Activated CD8-positive, alpha-beta memory T cell treated with anti-CD3 and anti-CD28 coated beads, Interleukin-2, amount 10 ng/mL, durations not matched to agents 7 days and 5 days (primary cell): ENCODE measurements at regions not wholly inside any gene's neighbourhood (a gene's known extent, or its start where the extent isn't known, plus 50 kb on each side); places are given as distances from the start of the nearest gene placed in this dataset.

Source experiments
- ATAC-seq: fragments of 150-1000 bp; cut with Tn5 transposase; one replicate; pipeline ENCODE4 v1.10.0; 2021; ENCODE audit warnings: moderate library complexity
- CTCF ChIA-PET: fragments of 350-600 bp; sonication (Branson Sonifier 250); formaldehyde crosslinking; loops from one replicate; lab custom pipeline; 2021; ENCODE audit warnings: antibody characterized with exemption; lab: Charles Lee
- DNase-seq: peaks from one replicate; pipeline ENCODE4 v3.0.0-alpha.2; 2020
- H3K27ac Mint-ChIP-seq: one replicate; pipeline ENCODE4 v1.8.0; 2021; ENCODE audit warnings: mild to moderate bottlenecking, mixed read lengths
- H3K27me3 Mint-ChIP-seq: one replicate; pipeline ENCODE4 v1.8.0; 2021; ENCODE audit warnings: mixed read lengths
- H3K36me3 Mint-ChIP-seq: one replicate; pipeline ENCODE4 v1.8.0; 2021; ENCODE audit warnings: mild to moderate bottlenecking, mixed read lengths
- H3K4me1 Mint-ChIP-seq: one replicate; pipeline ENCODE4 v1.8.0; 2021; ENCODE audit warnings: mixed read lengths
- H3K4me3 Mint-ChIP-seq: one replicate; pipeline ENCODE4 v1.8.0; 2021; ENCODE audit warnings: mild to moderate bottlenecking, moderate library complexity, mixed read lengths
- H3K9me3 Mint-ChIP-seq: one replicate; pipeline ENCODE4 v1.8.0; 2022; ENCODE audit warnings: low read depth, mixed read lengths

GRCh38 chr2:144333143-144333555 is 186.8 kb downstream of the ZEB2 start:
- H3K4me3 Mint-ChIP-seq = peak overlapping the region; percentile 90
- H3K4me1 Mint-ChIP-seq = peaks cover 31% of the 10 kb centered on the region
- H3K27ac Mint-ChIP-seq = peak overlapping the region; percentile 93
- CTCF ChIA-PET = no interaction called here
- no peak for DNase-seq
- peaks cover 16% of the 10 kb centered on the region for H3K36me3 Mint-ChIP-seq
- H3K9me3 Mint-ChIP-seq = peaks cover 2% of the 10 kb centered on the region
- H3K27me3 Mint-ChIP-seq = no peaks in the 10 kb centered on the region
- ATAC-seq = no peak

DNA sequence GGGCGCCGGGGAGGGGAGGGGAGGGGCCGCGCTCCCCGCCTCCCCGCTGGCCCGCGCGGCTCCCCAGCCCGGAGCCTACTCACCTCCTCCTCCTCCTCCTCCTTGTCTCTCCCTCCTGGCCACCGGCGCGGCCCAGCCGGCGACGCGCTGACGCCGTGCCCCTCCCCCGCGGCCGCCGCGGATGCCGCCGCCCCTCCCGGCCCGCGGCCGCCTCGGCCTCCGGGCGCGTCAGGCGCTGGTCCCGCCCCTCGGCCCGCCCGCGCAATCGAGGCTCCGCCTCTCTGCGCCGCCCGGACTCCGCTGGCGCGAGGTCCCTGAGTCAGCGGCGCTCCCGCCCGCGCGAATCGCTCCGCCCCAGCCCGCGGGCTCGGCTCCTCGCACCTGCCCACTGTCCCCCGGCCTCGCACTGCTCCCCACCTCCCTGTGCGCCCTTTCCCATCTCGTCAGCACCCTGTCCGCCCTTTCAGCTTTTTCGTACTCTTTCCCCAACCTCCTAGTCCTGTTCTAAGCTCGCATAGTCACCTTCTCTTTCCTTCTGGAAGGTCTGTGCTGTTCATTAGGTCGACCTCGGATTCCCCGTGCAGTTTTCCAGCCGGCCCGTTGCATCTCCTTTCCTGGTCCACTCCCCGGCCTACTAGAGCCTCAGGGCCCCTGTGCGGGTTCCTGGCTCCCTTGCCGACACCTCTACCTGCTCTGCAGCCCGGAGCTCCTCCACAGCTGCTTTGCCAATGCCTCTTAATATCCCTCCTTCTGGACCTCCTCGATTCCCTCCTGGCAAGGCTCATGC is 187.4 kb downstream of the ZEB2 start:
- H3K4me3 Mint-ChIP-seq = peak overlapping the region; percentile 90
- peak; percentile 86 for ATAC-seq
- H3K27me3 Mint-ChIP-seq = no peaks in the 10 kb centered on the region
- peaks cover 18% of the 10 kb centered on the region for H3K36me3 Mint-ChIP-seq
- peak overlapping the region; percentile 93 for H3K27ac Mint-ChIP-seq
- peaks cover 34% of the 10 kb centered on the region for H3K4me1 Mint-ChIP-seq
- CTCF ChIA-PET = interaction anchor here (0.6 to 1.7 kb wide), 2 partner anchors 94 to 98 kb away, joined by 3 to 7 read pairs; no protein-coding TSS in a partner anchor
- peak; percentile 91 for DNase-seq
- H3K9me3 Mint-ChIP-seq = peaks cover 2% of the 10 kb centered on the region

DNA sequence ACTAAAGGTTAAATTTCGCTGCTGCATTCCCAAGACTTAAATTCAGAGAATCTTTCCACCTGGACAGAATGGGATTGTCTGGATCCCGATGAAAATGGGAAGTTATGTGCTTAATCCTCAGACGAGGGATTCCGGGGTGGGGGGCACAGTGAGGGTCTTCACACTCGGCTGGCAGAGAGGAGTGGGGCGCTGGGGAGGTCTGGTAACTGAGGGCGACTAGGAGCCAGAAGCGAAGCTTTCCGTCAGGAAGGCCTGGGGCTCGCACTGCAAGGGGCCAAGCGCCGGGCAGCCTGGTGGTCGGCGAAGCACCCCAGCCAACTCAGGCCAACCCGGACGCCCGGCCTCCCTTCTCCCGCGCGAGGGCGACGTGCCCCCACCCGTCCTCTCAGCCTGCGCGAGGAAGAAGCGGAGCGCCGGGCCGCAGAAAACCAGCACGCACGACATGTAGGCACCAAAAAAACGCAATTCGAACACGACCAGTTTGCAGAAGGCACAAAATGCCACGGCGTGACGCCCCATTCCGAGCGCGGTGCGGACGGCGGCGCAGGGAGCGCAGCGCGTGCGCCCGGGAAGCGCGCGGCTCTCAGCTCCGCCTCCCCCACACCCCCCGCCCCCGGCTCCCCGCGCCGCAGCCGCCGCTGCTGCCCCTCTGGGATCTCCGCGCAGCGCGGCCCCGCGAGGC is 188.1 kb downstream of the ZEB2 start:
- Mint-ChIP-seq H3K4me3 (peak overlapping the region; percentile 90), H3K27ac (peak overlapping the region; percentile 93), H3K9me3 (peaks cover 2% of the 10 kb centered on the region), H3K36me3 (peaks cover 24% of the 10 kb centered on the region), H3K27me3 (no peaks in the 10 kb centered on the region), H3K4me1 (peaks cover 41% of the 10 kb centered on the region)
- ATAC-seq (no peak), DNase-seq (peak; percentile 85)
- CTCF ChIA-PET = interaction anchor here (0.6 to 1.7 kb wide), 5 partner anchors 19 to 188 kb away, joined by 3 to 7 read pairs (median 6); partner anchors contain the start of gene ZEB2

- Mint-ChIP-seq H3K9me3 (no peaks in the 10 kb centered on the region), H3K27me3 (no peaks in the 10 kb centered on the region), H3K27ac (peak overlapping the region; percentile 93), H3K36me3 (peaks cover 26% of the 10 kb centered on the region), H3K4me1 (peaks cover 48% of the 10 kb centered on the region), H3K4me3 (peak overlapping the region; percentile 90)
- ATAC-seq = no peak
- no peak for DNase-seq
- CTCF ChIA-PET = interaction anchor here (0.7 to 1.7 kb wide), 5 partner anchors 20 to 189 kb away, joined by 3 to 7 read pairs (median 6); partner anchors contain the start of gene ZEB2
Measured at GRCh38 chr2:144330951-144331673, 188.8 kb downstream of the ZEB2 start.

GRCh38 chr2:144329472-144329871 is 190.4 kb downstream of the ZEB2 start:
- no peaks in the 10 kb centered on the region for H3K27me3 Mint-ChIP-seq
- CTCF ChIA-PET = interaction anchor here (1.1 to 1.4 kb wide), 2 partner anchors 144 to 189 kb away, joined by 3 to 4 read pairs; no protein-coding TSS in a partner anchor
- peaks cover 63% of the 10 kb centered on the region for H3K4me1 Mint-ChIP-seq
- no peak for DNase-seq
- peak overlapping the region; percentile 93 for H3K27ac Mint-ChIP-seq
- no peak for ATAC-seq
- no peaks in the 10 kb centered on the region for H3K9me3 Mint-ChIP-seq
- H3K36me3 Mint-ChIP-seq = peaks cover 30% of the 10 kb centered on the region
- H3K4me3 Mint-ChIP-seq = peak overlapping the region; percentile 90

GRCh38 chr2:144328938-144329337 is 191.0 kb downstream of the ZEB2 start:
- Mint-ChIP-seq H3K27me3 (no peaks in the 10 kb centered on the region), H3K9me3 (no peaks in the 10 kb centered on the region), H3K4me3 (peak overlapping the region; percentile 63), H3K4me1 (peaks cover 67% of the 10 kb centered on the region), H3K27ac (peak overlapping the region; percentile 87), H3K36me3 (peaks cover 33% of the 10 kb centered on the region)
- no peak for ATAC-seq
- CTCF ChIA-PET = interaction anchor here (1.1 to 1.4 kb wide), 2 partner anchors 144 to 190 kb away, joined by 3 to 4 read pairs; no protein-coding TSS in a partner anchor
- peak; percentile 68 for DNase-seq

- H3K27me3 Mint-ChIP-seq = no peaks in the 10 kb centered on the region
- peak overlapping the region; percentile 3 for H3K4me3 Mint-ChIP-seq
- H3K9me3 Mint-ChIP-seq = no peaks in the 10 kb centered on the region
- no peak for ATAC-seq
- CTCF ChIA-PET = no interaction called here
- peaks cover 47% of the 10 kb centered on the region for H3K36me3 Mint-ChIP-seq
- H3K4me1 Mint-ChIP-seq = peaks cover 74% of the 10 kb centered on the region
- H3K27ac Mint-ChIP-seq = peak overlapping the region; percentile 79
- DNase-seq = no peak
Measured at GRCh38 chr2:144326825-144327224, 193.1 kb downstream of the ZEB2 start.

DNA sequence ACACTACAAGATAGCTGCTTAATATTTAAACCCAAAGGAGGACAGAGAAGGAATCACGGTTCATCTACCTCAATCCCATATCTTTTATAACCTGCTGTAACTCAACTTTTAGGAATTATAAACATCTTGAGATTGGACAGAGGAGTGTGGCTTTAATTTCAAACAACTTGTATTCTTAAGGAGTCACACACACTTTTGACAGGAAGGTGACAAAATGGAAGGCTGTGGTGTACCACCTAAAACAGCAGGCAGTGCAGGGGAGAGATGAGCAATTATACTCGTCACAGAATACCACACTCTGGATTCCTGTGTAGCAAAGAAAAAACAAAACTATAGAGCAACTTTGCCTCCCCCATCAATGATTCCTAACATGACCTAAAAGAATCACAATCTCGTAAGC is 194.8 kb downstream of the ZEB2 start:
- peak; percentile 90 for DNase-seq

GRCh38 chr2:144324446-144325045 is 195.4 kb downstream of the ZEB2 start:
- peak overlapping the region; percentile 71 for H3K4me3 Mint-ChIP-seq
- peaks cover 85% of the 10 kb centered on the region for H3K4me1 Mint-ChIP-seq
- peak; percentile 34 for ATAC-seq
- no peaks in the 10 kb centered on the region for H3K27me3 Mint-ChIP-seq
- no peaks in the 10 kb centered on the region for H3K9me3 Mint-ChIP-seq
- CTCF ChIA-PET = interaction anchor here (0.9 to 1.1 kb wide), 3 partner anchors 14 to 194 kb away, joined by 3 to 4 read pairs (median 4); no protein-coding TSS in a partner anchor
- peak; percentile 54 for DNase-seq
- peaks cover 55% of the 10 kb centered on the region for H3K36me3 Mint-ChIP-seq
- H3K27ac Mint-ChIP-seq = peak overlapping the region; percentile 100

More for the DNA sequence above, 194.8 kb downstream of the ZEB2 start:
- no peaks in the 10 kb centered on the region for H3K9me3 Mint-ChIP-seq
- peak overlapping the region; percentile 100 for H3K27ac Mint-ChIP-seq
- H3K4me3 Mint-ChIP-seq = peak overlapping the region; percentile 71
- peak; percentile 74 for ATAC-seq
- CTCF ChIA-PET = interaction anchor here (1.0 to 1.1 kb wide), 2 partner anchors 15 to 87 kb away, joined by 3 to 4 read pairs; no protein-coding TSS in a partner anchor
- peaks cover 88% of the 10 kb centered on the region for H3K4me1 Mint-ChIP-seq
- H3K27me3 Mint-ChIP-seq = no peaks in the 10 kb centered on the region
- peaks cover 54% of the 10 kb centered on the region for H3K36me3 Mint-ChIP-seq

DNA sequence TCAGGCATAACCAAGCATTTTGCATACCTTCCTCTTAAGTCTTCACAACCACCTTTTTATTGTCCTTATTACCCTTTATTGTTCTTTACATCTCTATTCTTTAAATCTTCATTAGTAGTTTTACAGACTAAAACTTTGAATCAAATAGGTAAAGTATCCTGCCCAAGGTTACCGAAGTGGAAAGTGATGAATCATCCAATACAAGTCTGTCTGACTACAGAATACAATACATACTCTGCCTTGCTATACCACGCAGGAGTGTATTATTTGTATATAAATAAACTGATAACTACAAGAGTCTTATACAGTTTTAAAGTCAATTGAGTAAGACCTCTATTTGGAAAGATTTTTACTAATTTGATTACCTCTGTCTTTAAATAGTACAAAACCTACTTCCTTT is 196.0 kb downstream of the ZEB2 start:
- H3K9me3 Mint-ChIP-seq = no peaks in the 10 kb centered on the region
- DNase-seq (no peak), ATAC-seq (peak; percentile 47)
- H3K4me1 Mint-ChIP-seq = peaks cover 83% of the 10 kb centered on the region
- CTCF ChIA-PET = interaction anchor here (0.9 kb wide), 1 partner anchor 195 kb away, joined by 4 read pairs; no protein-coding TSS in a partner anchor
- H3K36me3 Mint-ChIP-seq = peaks cover 57% of the 10 kb centered on the region
- peak overlapping the region; percentile 100 for H3K27ac Mint-ChIP-seq
- no peaks in the 10 kb centered on the region for H3K27me3 Mint-ChIP-seq
- H3K4me3 Mint-ChIP-seq = peak overlapping the region; percentile 71

- Mint-ChIP-seq H3K4me1 (peaks cover 74% of the 10 kb centered on the region), H3K4me3 (no peak overlapping the region)
- CTCF ChIA-PET = interaction anchor here (0.9 to 1.3 kb wide), 3 partner anchors 84 to 138 kb away, joined by 3 to 5 read pairs (median 4); no protein-coding TSS in a partner anchor
Measured at GRCh38 chr2:144322379-144322778, 197.5 kb downstream of the ZEB2 start.

DNA sequence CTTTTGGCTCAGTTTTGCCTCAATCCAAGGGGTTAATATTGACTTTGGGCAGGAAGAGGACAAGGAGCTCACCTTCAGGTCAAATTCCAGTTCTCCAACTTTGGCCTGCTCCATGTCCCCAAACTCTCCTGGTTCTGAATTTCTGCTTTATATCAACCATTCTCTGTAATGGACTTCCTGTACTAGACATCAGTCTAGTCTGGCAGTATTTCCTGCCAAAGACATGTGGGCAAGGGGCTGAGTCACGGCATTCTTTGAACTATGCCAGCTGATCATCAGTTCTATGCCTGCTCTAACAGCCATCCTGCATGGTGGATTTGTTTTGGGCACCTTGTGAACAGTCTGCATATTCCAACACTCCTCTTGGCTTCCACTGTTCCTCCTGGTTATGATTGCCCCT is 199.4 kb downstream of the ZEB2 start:
- Mint-ChIP-seq H3K27ac (peak overlapping the region; percentile 80), H3K27me3 (no peaks in the 10 kb centered on the region), H3K9me3 (no peaks in the 10 kb centered on the region), H3K4me1 (peaks cover 61% of the 10 kb centered on the region), H3K4me3 (peak overlapping the region; percentile 52), H3K36me3 (peaks cover 67% of the 10 kb centered on the region)
- ATAC-seq (peak; percentile 58), DNase-seq (peak; percentile 82)
- CTCF ChIA-PET = interaction anchor here (0.7 to 1.9 kb wide), 5 partner anchors 10 to 199 kb away, joined by 3 to 7 read pairs (median 4); partner anchors contain the start of gene ZEB2

More at GRCh38 chr2:144322379-144322778, 197.5 kb downstream of the ZEB2 start:
- Mint-ChIP-seq H3K27ac (peak overlapping the region; percentile 100), H3K27me3 (no peaks in the 10 kb centered on the region), H3K9me3 (no peaks in the 10 kb centered on the region), H3K36me3 (peaks cover 58% of the 10 kb centered on the region)
- DNase-seq = no peak
- ATAC-seq = no peak
